SKM-1 (cell line): ENCODE measurements at regions not wholly inside any gene's neighbourhood (a gene's known extent, or its start where the extent isn't known, plus 50 kb on each side); places are given as distances from the start of the nearest gene placed in this dataset.

ENCODE experiments used
- DNase-seq: peaks from one replicate; lab custom pipeline; 2025; ENCODE audit not compliant: unreplicated experiment; lab: John Stamatoyannopoulos, UW

DNA sequence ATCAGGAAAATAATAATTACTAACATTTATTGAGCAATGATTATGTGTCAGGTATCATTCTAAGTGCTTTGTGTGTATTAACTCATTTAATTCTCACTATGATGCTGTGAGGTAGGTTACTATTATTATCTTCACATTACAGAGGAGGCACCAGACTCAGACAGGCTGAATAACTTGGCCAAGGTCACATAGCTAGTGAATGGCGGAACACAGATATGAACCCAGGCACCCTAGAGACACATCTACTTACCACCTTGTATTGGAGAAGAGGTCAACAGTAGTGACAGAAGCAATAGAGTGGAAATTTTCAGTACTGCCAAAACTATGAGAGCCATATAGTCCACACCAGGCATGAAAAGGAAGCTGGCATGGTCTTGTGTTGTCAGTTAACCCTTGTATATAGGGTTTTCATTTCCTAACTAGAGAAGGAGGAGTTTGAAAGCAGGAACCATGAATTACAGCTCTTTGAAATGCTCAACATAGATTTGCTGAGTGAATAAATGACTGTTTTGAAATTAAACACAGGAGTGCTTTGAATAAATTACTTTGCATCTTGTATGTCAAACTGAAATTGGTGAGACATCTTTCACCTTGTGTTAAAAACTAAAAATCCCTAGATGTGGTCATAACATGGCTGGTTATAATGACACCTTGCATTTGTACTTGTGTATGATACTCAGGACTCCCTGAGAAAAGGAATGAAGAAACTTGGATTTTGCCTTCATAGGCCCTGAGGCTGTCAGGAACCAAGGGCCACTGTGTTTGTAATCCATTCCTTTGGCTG is 71.8 kb downstream of the RTL9 start:
- no peak for DNase-seq

- no peak for DNase-seq
These were observed 73.7 kb downstream of the RTL9 start for GRCh38 chrX:110432091-110432905.

- no peak for DNase-seq
These were observed 74.2 kb downstream of the RTL9 start for GRCh38 chrX:110432906-110433215.

- no peak for DNase-seq
These were observed 76.5 kb downstream of the RTL9 start for GRCh38 chrX:110435196-110435595.

DNA sequence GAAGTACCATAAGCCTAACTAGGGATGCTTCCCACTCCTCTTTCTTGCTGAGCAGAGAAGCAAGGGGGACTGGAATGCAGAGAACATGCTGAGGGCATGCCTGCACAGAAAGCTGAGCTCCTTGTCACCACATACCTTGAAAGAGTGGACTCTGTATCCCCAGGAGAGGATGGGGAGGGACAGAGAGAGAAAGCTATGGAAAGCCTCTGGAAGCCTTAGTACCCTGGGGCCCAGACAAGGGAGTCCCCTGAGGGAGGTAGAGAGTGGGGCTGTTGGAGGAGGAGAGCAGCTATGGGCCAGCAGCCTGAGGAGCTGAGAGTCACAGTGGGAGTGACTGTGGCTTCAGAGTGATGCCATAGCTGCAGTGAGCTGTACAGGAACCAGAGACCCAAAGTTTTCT is 77.9 kb downstream of the RTL9 start:
- DNase-seq = no peak

GRCh38 chrX:110437686-110438085 is 79.0 kb downstream of the RTL9 start:
- no peak for DNase-seq

- DNase-seq = no peak
These were observed 81.6 kb downstream of the RTL9 start for GRCh38 chrX:110440016-110440805.

DNA sequence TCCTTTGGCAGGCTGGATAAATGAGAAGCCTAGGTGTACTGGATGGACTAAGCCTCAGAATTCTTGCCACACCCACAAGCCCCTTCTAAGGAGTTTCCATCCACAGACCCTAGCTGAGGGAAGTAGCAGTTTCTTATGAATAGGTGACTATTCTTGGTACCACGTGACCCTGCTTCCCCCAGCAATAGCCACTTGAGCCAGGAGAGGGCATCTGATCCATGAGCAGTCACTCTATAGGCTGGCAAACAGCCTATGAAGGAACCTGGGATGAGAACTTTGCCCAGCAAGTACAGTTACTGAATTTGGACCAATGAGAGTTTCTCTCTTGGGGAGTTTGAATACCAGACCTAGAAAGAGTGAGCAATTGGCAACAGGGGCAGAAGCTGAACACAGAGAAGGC is 84.0 kb downstream of the RTL9 start:
- peak; percentile 11 for DNase-seq

GRCh38 chrX:110444996-110445395 is 86.3 kb downstream of the RTL9 start:
- no peak for DNase-seq

- DNase-seq = no peak
These were observed 89.8 kb downstream of the RTL9 start for GRCh38 chrX:110448459-110448858.

GRCh38 chrX:110449312-110449711 is 90.7 kb downstream of the RTL9 start:
- DNase-seq = no peak

GRCh38 chrX:110450050-110450449 is 91.4 kb downstream of the RTL9 start:
- no peak for DNase-seq

GRCh38 chrX:110454336-110454735 is 95.7 kb downstream of the RTL9 start:
- no peak for DNase-seq

- DNase-seq = no peak
These were observed 104.3 kb downstream of the RTL9 start for GRCh38 chrX:110462957-110463356.

- DNase-seq = no peak
These were observed 108.1 kb downstream of the RTL9 start for GRCh38 chrX:110466790-110467189.

- DNase-seq = no peak
These were observed 113.6 kb downstream of the RTL9 start for GRCh38 chrX:110472265-110472664.

DNA sequence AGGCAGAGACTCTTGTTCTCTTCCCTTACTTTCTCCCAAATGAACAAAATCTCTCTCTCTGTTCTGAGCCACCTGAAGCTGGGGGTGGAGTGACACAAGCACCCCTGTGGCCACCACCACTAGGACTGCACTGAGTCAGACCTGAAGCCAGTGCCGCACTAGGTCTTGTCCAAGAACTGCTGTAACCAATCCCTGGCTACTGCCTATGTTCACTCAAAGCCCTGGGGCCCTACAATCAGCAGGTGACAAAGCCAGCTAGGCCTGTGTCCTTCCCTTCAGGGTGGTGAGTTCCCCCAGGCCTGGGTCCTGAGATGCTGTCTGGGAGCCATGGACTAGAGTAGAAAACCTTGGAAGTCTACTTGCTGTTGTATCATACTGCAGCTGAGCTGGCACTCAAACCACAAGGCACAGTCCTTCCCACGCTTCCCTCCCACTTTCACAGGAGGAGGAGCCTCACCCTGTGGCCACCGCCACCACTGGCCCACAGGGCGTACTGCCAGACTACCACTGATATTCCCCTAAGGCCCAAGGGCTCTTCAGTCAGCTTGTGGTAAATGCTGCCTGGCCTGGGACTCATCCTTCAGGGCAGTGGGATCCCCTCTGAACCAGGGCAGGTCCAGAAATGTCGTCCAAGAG is 119.1 kb downstream of the RTL9 start:
- DNase-seq = no peak

- no peak for DNase-seq
These were observed 133.4 kb downstream of the RTL9 start for GRCh38 chrX:110491846-110492620.

- DNase-seq = no peak
These were observed 146.3 kb downstream of the RTL9 start for GRCh38 chrX:110504947-110505346.

DNA sequence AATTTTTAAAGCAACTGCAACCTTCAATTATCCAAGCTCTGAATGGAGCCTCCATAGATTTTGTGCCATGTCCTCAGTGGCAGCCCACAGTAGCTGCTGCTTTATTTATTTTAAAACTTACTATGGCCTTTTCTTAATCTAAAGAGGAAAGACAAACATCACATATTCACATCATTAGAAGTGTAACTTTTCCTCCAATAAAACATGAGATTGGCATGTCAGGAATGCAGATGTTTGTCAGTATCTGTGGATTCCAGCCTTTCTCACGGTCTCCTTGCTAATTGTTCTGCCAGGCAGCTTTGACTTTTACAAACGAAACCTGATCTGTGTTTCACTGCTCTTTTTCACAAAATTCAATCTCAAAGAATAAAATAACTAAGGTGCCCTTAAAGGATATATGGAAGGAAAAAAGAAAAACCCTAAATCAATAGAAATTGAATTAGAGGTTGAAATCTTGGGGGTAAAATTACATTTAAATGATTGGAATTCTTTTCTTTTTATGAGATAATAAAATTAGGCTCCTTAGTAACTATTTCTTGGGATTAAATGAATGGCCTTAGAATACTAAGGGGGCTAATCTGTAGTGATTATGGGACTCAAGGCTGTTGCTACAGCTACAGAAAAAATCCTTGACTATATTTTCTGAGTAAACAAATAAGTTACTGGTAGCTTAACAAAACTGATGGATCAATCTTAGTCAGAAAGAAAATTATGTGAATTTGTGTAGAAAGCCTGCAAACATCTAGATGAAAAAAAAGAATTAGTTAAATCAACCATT is 151.3 kb downstream of the RTL9 start:
- DNase-seq = no peak
